ENCODE measurements at regions not wholly inside any gene's neighbourhood (a gene's known extent, or its start where the extent isn't known, plus 50 kb on each side); places are given as distances from the start of the nearest gene placed in this dataset.

DNA sequence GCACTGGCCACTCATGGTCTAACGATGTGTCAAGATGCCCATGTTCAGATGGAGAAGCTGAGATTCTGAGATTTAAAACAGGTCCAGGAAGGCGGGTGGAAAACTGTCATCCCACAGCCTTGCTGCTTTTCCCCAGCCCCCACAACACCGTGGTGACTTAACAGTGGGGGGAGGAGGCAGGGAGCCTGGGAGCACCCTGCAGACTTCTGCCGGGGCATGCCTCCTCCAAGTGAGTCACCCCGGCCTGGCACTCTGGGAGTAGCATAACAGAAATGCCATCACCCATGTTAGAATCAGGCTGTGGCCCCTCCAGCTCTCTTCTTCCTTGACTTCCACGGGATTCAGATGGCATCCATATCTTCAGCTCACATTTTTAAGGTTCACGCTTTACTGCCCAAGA is 164.8 kb downstream of the CBLN1 start:
- TF ChIP-seq, protein P1, sequence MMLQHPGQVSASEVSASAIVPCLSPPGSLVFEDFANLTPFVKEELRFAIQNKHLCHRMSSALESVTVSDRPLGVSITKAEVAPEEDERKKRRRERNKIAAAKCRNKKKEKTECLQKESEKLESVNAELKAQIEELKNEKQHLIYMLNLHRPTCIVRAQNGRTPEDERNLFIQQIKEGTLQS (IDR thresholded peaks at IDR 0.05) = no peak
- TF ChIP-seq, protein P2, sequence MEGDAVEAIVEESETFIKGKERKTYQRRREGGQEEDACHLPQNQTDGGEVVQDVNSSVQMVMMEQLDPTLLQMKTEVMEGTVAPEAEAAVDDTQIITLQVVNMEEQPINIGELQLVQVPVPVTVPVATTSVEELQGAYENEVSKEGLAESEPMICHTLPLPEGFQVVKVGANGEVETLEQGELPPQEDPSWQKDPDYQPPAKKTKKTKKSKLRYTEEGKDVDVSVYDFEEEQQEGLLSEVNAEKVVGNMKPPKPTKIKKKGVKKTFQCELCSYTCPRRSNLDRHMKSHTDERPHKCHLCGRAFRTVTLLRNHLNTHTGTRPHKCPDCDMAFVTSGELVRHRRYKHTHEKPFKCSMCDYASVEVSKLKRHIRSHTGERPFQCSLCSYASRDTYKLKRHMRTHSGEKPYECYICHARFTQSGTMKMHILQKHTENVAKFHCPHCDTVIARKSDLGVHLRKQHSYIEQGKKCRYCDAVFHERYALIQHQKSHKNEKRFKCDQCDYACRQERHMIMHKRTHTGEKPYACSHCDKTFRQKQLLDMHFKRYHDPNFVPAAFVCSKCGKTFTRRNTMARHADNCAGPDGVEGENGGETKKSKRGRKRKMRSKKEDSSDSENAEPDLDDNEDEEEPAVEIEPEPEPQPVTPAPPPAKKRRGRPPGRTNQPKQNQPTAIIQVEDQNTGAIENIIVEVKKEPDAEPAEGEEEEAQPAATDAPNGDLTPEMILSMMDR (IDR thresholded peaks at IDR 0.05; ENCODE audit: low read depth, low read length, missing input control) = no peak
- TF ChIP-seq FOXA2 (IDR thresholded peaks at IDR 0.05) (no peak), HNF4G (IDR thresholded peaks at IDR 0.05) (no peak), RXRA (IDR thresholded peaks at IDR 0.05) (no peak), GABPA (IDR thresholded peaks at IDR 0.05 in 1 of 2, conservative IDR thresholded peaks at IDR 0.05 in 1 of 2) (no peak), SP1 (IDR thresholded peaks at IDR 0.05) (no peak), NR2F2 (IDR thresholded peaks at IDR 0.05) (no peak), ZBTB33 (IDR thresholded peaks at IDR 0.05) (no peak), JUND (IDR thresholded peaks at IDR 0.05) (no peak), EGR1 (IDR thresholded peaks at IDR 0.05; ENCODE audit: low read depth in 2 of 2) (no peak), TAF1 (conservative IDR thresholded peaks at IDR 0.05) (no peak), FOXA1 (IDR thresholded peaks at IDR 0.05) (no peak), YY1 (IDR thresholded peaks at IDR 0.05) (no peak), HNF4A (conservative IDR thresholded peaks at IDR 0.05) (no peak)
- TF ChIP-seq, protein P3, sequence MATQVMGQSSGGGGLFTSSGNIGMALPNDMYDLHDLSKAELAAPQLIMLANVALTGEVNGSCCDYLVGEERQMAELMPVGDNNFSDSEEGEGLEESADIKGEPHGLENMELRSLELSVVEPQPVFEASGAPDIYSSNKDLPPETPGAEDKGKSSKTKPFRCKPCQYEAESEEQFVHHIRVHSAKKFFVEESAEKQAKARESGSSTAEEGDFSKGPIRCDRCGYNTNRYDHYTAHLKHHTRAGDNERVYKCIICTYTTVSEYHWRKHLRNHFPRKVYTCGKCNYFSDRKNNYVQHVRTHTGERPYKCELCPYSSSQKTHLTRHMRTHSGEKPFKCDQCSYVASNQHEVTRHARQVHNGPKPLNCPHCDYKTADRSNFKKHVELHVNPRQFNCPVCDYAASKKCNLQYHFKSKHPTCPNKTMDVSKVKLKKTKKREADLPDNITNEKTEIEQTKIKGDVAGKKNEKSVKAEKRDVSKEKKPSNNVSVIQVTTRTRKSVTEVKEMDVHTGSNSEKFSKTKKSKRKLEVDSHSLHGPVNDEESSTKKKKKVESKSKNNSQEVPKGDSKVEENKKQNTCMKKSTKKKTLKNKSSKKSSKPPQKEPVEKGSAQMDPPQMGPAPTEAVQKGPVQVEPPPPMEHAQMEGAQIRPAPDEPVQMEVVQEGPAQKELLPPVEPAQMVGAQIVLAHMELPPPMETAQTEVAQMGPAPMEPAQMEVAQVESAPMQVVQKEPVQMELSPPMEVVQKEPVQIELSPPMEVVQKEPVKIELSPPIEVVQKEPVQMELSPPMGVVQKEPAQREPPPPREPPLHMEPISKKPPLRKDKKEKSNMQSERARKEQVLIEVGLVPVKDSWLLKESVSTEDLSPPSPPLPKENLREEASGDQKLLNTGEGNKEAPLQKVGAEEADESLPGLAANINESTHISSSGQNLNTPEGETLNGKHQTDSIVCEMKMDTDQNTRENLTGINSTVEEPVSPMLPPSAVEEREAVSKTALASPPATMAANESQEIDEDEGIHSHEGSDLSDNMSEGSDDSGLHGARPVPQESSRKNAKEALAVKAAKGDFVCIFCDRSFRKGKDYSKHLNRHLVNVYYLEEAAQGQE (IDR thresholded peaks at IDR 0.05) = no peak
- TF ChIP-seq, protein P4, sequence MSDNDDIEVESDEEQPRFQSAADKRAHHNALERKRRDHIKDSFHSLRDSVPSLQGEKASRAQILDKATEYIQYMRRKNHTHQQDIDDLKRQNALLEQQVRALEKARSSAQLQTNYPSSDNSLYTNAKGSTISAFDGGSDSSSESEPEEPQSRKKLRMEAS (IDR thresholded peaks at IDR 0.05) = no peak
- no peak overlapping the region for H3K9ac ChIP-seq (ENCODE audit: low read depth in 1 of 2, low read length in 2 of 2)
- DNase-seq (ENCODE audit: low spot score) = no peak
- H3K27me3 ChIP-seq (ENCODE audit: control insufficient read depth in 4 of 4, insufficient read depth in 4 of 4, low read length in 3 of 4) = peaks cover 0 to 20% (median 1%) of the 10 kb centered on the region in 4 donors
- H3K27ac ChIP-seq (ENCODE audit: low read depth in 1 of 2, low read length in 2 of 2) = no peak overlapping the region
- H3K36me3 ChIP-seq (ENCODE audit: control insufficient read depth in 4 of 4, insufficient read depth in 3 of 4, low read depth in 1 of 4, low read length in 3 of 4) = no peaks in the 10 kb centered on the region
- no peaks in the 10 kb centered on the region for H3K4me1 ChIP-seq (ENCODE audit: control insufficient read depth in 4 of 4, insufficient read depth in 4 of 4, low read length in 3 of 4)
- no peak overlapping the region for H3K4me3 ChIP-seq (ENCODE audit: low read depth in 1 of 3, low read length in 3 of 3)
- no peaks in the 10 kb centered on the region for H3K9me3 ChIP-seq (ENCODE audit: control insufficient read depth in 4 of 4, low read length in 3 of 4)
- WGBS = 75% methylated on average over 7 of the region's 7 CpGs

- no peak overlapping the region for H3K9ac ChIP-seq (ENCODE audit: low read depth in 1 of 2, low read length in 2 of 2)
- H3K9me3 ChIP-seq (ENCODE audit: control insufficient read depth in 4 of 4, low read length in 3 of 4) = no peaks in the 10 kb centered on the region
- no peak for DNase-seq (ENCODE audit: low spot score)
- WGBS = 74% methylated on average over 9 of the region's 9 CpGs
- no peaks in the 10 kb centered on the region for H3K4me1 ChIP-seq (ENCODE audit: control insufficient read depth in 4 of 4, insufficient read depth in 4 of 4, low read length in 3 of 4)
- H3K27me3 ChIP-seq (ENCODE audit: control insufficient read depth in 4 of 4, insufficient read depth in 4 of 4, low read length in 3 of 4) = peaks cover 0 to 20% (median 3%) of the 10 kb centered on the region in 4 donors
- no peak for TF ChIP-seq JUND (IDR thresholded peaks at IDR 0.05)
- TF ChIP-seq HNF4A (conservative IDR thresholded peaks at IDR 0.05) = no peak
- TF ChIP-seq FOXA2 (IDR thresholded peaks at IDR 0.05) = no peak
- TF ChIP-seq, protein P1 (IDR thresholded peaks at IDR 0.05) = no peak
- TF ChIP-seq, protein P3 (IDR thresholded peaks at IDR 0.05) = no peak
- no peak for TF ChIP-seq RAD21 (IDR thresholded peaks at IDR 0.05)
- TF ChIP-seq YY1 (IDR thresholded peaks at IDR 0.05) = no peak
- no peak overlapping the region for H3K27ac ChIP-seq (ENCODE audit: low read depth in 1 of 2, low read length in 2 of 2)
- H3K36me3 ChIP-seq (ENCODE audit: control insufficient read depth in 4 of 4, insufficient read depth in 3 of 4, low read depth in 1 of 4, low read length in 3 of 4) = no peaks in the 10 kb centered on the region
- no peak overlapping the region for H3K4me3 ChIP-seq (ENCODE audit: low read depth in 1 of 3, low read length in 3 of 3)
These were observed 165.7 kb downstream of the CBLN1 start for GRCh38 chr16:49115956-49116355.
